VCaP (cell line): ENCODE measurements at regions not wholly inside any gene's neighbourhood (a gene's known extent, or its start where the extent isn't known, plus 50 kb on each side); places are given as distances from the start of the nearest gene placed in this dataset.

Source experiments
- H3K27ac ChIP-seq: fragments of 450-650 bp; 2 replicates; pipeline ENCODE4 v1.5.1; 2017
- TF ChIP-seq, protein P1 (sequence below): fragments of 450-650 bp; conservative IDR thresholded peaks from 2 replicates; pipeline ENCODE4 v1.5.1; 2017; ENCODE audit warnings: mild to moderate bottlenecking, moderate library complexity

DNA sequence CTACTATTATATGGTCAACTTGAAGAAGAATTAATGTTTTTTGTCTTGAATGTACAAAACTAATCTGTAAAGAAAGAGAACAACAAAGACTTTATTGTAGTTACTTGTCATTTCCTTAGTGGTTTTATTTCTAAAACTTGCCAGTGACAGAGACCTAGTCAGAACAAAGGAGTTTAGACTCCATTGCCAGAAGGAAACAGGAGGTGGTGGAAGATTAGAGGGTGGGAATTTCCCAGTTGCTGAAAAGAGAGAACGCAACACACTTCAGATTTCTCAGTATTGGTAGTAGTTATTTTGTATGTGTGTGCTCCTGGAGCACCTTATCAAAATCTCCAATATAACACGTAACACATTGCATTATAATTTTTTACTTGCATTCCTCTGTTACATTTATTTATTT is 81.4 kb downstream of the CDCA7 start:
- TF ChIP-seq, protein P1, sequence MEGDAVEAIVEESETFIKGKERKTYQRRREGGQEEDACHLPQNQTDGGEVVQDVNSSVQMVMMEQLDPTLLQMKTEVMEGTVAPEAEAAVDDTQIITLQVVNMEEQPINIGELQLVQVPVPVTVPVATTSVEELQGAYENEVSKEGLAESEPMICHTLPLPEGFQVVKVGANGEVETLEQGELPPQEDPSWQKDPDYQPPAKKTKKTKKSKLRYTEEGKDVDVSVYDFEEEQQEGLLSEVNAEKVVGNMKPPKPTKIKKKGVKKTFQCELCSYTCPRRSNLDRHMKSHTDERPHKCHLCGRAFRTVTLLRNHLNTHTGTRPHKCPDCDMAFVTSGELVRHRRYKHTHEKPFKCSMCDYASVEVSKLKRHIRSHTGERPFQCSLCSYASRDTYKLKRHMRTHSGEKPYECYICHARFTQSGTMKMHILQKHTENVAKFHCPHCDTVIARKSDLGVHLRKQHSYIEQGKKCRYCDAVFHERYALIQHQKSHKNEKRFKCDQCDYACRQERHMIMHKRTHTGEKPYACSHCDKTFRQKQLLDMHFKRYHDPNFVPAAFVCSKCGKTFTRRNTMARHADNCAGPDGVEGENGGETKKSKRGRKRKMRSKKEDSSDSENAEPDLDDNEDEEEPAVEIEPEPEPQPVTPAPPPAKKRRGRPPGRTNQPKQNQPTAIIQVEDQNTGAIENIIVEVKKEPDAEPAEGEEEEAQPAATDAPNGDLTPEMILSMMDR = no peak
- H3K27ac ChIP-seq = no peak overlapping the region

DNA sequence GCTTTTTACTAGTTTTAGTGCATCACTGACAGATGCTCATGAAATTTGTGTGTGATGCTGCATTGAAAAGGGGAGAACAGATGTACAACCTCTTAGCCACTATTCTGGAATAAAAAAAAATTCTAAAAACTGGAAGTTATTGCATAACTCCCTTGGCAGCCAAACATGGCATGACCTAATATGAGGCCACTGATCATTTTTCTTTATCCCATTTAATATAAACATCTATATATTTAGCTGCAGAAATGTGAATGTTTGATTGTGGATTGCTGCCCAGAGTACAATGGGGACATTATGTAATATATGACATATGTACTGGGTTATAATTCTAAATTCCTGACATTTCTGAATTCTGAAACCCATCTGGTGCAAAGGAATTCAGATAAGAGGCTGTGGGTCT is 86.5 kb downstream of the CDCA7 start:
- no peak overlapping the region for H3K27ac ChIP-seq

DNA sequence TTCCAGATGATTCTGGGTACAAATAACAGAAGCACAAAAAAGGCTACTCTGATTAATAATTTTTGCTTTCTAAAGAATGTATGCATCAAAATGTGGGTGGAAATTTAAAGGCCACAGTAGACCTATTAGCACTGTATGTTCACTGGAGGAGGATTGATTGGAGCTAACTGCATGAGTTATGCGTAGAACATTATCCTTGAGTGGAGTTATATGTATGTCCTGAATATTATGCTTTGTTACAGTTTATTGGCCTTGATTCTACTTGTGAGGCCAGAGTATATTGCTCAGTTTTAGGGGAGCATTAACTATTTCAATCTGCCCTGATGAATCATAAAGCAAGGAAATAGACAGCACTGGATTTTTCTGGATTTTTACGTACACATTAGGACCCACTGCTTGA is 87.9 kb downstream of the CDCA7 start:
- no peak overlapping the region for H3K27ac ChIP-seq
- TF ChIP-seq, protein P1 = no peak

More for the DNA sequence above, 86.5 kb downstream of the CDCA7 start:
- TF ChIP-seq, protein P1 = no peak

DNA sequence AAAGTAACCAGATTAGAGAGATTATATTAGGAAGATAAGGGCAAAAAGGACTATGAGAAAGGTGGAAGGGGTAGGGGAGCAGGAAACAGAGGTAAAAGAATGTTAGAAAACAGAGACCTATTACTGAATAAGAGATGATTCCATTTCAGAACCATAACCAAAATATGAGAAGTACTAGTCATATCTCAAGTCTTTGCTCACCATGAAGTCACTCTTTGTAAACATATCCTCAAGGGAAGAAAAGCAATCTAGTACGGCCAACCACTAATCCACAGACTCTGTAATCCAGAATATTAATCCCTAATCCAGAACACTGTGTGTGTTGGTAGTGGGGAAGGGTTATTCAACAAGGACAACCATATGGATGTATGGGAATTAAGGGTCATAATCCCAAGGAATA is 92.0 kb downstream of the CDCA7 start:
- TF ChIP-seq, protein P1 = no peak

DNA sequence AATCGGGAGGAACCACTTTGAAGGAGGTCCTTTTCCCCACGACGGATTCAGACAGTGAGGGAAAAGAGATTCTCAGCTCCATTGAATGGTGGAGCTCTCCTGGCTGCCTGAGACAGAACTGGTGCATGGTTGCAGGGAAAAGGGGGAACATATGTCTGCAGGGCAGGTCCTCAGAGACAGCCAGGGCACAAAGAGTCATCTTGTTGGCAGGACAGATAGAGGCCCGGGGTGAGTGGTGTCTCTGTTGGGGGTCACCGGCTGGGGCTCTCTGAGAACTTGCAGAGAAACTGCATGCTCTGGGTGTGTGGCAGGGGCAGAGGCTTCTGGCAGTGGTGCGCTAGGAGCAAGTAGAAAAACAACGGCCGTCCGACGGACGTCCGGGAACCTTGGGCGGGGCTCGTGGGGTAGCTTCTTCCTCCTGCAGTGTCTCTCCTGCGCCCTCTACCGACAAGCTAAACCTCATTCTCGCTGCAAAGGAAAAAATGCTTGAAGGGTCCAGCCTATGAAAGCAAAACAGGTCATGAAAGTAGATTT is 94.3 kb downstream of the CDCA7 start:
- TF ChIP-seq, protein P1 = peak; percentile 91
- peak overlapping the region; percentile 78 for H3K27ac ChIP-seq

More for the DNA sequence above, 92.0 kb downstream of the CDCA7 start:
- H3K27ac ChIP-seq = no peak overlapping the region

DNA sequence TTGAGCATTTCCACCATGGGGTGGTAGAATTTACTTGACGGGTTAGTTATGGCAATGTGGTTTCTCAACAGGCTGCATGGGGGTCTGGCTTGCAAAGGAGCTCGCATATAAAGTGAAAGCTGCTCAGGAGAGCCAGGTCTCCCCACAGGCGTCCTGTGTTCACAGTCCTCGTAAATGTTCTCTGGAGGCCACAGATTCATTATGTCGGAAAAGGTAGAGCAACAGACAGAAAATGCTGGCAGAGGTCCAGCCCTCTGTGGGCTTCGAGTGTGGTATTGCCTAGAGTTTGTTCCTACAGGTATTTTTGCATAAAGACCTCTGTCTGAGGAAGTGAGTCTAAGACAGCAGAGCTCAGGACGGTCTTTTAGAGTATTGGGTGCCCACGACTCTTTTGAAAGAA is 96.4 kb downstream of the CDCA7 start:
- TF ChIP-seq, protein P1 = no peak
- no peak overlapping the region for H3K27ac ChIP-seq

DNA sequence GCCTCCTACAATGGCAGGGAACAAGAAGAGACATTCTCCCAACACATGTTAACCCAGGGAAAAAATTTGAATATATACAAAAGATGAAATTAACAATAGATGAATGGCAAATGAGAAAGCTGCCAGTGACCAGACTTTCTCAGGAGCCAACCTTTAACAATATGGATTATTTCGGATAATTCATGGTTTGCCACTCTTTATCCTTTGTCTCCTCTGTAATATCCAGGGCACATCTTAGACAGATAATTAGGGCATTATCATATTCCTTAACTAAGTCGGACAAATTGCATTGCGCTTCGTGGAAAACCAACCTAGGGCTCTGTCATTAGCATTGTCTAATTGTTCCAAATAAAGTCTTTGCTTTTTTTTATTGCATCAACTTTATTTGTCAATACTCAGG is 97.3 kb downstream of the CDCA7 start:
- TF ChIP-seq, protein P1 = no peak
- no peak overlapping the region for H3K27ac ChIP-seq
